Activated T-helper 1 cell treated with anti-CD3 and anti-CD28 coated beads, Interleukin-2, amount 50 U/mL, for 16 hours (primary cell): ENCODE measurements at regions not wholly inside any gene's neighbourhood (a gene's known extent, or its start where the extent isn't known, plus 50 kb on each side); places are given as distances from the start of the nearest gene placed in this dataset.
"Not testable (repeated sequence)": the region's sequence is repeated elsewhere in the genome, so short reads cannot be mapped to it uniquely, and the experiment has no call there.

Source experiments
- DNase-seq, 2 donors: peaks; one replicate each; pipeline ENCODE4 v3.0.0-alpha.2; 2020; ENCODE audit warnings: low read depth in 1 of 2, low spot score in 1 of 2

DNA sequence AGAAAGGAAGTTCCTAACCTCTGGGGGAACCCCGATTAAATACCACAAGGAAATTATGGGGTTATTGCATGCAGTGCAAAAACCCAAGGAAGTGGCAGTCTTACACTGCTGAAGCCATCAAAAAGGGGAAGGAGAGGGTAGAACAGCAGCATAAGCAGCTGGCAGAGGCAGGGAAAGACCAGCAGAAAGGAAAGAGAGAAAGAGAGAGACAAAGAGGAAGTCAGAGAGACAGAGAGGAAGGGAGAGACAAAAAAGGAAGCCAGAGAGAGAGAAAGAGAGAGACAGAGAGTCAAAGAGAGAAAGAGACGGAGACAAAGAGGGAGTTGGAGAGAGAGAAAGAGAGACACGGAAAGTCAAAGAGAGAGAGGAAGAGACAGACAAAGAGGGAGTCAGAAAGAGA lies 689.1 kb downstream of the TFAP2A start:
- not testable (repeated sequence) for DNase-seq

DNA sequence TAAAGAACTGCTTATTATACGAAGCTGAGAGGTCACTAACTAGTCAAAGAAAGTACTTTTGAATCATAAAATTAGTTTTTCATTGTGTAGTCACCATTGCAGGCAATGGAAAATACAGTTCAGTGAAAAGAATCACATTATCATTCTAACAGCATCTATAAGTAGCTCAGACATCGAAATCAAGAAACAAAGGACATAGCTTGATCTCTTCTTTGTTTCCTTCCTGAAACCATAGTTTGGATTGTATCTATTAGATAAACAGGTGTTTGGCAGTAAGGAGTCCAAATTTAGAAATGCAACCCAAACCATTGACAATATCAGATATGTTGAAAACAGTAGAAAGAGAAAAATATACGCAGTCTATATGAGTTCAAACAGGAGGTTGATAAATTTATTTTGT lies 697.3 kb downstream of the TFAP2A start:
- no peak for DNase-seq

DNA sequence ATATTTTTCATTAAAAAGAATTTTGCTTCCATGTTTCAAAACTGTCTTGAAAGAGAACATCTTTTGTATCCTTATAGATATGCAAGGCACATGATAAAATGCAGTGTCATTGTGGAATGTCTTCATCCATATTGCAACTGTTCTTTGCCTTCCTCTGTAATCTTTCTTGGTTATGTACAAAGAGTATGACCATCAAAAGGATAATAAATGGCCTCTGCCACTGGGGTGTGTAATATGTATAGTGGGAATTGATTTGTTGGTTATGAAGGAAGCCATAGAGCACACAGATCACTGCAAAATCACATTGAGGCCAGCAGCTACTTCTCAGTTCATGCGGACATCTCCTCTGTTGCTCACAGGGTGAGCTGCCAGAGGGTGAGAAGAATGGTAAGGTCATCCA lies 703.5 kb downstream of the TFAP2A start:
- DNase-seq, result no peak

DNA sequence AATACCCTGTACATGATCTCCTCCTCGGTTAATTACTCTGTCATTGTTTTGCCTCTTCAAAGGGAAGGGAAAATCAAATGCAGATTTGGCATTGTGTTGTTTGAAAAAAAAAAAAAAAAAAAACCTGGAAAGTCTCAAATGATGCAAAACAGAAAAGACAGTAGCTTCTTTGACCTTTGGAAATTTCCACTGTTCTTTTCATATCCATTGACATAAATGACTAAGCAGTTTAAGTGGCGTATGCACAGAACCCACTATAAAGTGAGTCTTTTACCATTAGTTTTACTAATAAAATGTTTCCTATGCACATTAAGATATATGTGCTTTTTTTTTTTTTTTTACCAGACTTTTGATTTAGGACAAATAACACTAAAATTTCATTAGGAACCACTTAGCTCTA lies 704.3 kb downstream of the TFAP2A start:
- DNase-seq, result no peak

DNA sequence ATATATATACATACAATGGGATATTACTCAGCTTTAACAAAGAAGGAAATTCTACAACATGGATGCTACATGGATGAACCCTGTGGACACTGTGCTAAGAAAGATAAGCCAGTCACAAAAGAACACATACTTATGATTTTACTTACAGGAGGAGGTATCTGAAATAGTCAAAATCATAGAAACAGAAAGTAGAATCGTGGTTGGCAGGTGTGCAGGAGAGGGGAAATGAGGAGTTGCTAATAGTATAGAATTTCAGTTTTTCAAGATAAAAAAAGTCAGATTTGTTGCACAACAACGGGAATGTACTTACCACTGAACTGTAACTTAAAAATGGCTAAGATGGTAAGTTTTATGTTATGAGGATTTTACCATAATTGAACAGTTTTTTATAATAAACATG lies 706.3 kb downstream of the TFAP2A start:
- no peak for DNase-seq

DNA sequence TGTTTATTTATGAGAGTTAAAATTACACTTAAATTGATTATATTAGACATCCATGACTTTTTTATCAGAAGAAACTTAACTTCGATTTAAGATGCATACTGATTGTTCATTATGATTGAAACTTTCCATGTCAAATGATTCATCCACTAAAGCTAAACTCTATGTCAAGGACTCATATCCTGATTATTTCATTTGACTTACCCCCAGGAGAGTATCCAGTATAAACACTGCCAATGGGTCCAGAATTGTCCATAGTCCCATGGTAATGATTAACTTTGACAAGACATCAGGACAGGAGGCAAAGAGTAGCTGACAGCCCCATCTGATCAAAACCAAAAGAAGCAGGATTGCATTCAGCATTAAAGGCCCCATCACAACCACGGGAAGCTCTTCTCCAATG lies 709.9 kb downstream of the TFAP2A start:
- no peak for DNase-seq

DNA sequence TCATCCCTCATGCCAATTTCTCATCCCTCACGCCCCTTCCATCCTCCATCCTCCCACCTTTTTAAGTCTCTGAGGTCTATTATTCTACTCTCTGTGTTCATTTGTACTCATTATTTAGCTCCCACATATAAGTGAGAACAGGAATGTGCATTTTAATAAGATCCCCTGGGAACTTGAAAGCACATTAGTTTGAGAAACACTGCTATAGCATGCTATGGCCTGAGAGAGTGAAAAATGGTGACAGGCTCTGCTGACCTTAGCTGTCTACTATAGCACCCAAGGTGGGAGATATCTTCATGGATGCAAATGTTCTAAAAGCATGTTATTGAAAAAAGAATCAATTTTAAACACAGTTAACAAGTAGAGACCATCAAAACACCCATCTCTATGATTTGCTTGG lies 712.0 kb downstream of the TFAP2A start:
- no peak for DNase-seq

DNA sequence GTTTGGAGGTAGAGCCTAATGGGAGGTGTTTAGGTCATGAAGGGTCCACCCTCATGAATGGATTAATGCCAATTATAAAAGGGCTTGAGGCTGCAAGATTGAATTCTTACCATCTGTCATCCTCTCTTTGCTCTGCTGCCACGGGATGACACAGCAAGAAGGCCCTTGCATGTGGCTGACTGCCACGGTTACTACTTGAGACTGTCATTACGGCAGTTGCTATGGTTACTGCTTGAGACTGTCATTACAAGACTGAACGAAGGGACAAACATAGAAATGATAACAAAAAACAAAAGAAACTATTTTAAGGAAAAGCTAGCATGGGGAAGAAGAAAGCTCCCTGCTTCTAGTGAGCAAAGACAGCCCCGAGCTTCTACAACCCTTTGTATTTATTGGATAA lies 715.0 kb downstream of the TFAP2A start:
- DNase-seq, result no peak

DNA sequence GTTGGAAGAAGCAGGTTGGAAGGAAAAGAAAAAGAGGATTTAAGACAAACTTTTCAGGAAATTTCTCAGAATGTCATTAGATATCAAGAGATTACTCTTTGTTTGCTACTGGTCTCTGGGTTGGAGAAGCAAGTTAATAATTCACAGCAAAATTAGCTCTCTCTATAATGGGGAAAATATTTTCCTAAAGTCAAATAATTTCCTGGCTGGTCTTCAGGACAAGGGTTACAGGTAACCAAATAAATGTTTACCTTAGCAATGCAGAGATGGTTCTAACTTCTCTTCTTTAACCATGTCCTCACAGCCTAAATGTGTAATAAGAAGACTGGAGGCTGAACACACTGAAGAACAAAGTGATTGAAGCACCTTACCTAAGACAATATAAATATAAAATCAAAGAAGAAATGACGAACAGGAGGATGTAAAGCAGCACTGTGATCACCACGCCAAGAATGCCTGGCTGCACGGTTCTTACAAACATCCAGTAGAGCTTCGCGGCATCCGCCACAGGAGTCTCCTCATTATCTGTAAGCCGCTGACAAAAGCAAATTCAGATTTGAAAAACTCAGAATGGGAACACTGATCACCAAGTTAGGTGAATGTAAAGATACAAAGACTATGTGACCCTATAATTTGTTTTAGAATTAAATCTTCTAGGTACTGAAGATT lies 717.5 kb downstream of the TFAP2A start:
- no peak for DNase-seq

DNA sequence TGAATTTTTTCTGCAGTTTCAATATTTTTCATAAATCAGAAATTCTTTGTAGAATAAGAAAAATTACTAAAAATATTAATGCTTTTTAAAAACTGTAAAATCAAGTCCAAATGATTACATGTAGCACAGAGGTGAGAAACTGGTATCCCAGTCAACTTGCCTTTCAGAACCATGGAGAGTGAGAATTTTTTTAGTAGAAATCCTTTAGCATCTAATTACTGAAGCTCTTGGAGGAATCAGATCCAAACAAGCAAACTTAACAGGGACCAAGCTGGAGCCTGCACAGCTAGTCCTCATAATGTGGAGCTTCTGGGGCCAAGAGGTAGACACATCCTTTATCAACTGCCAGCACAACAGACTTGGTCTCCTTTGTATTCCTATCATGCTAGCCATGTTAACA lies 724.5 kb downstream of the TFAP2A start:
- DNase-seq, result no peak

DNA sequence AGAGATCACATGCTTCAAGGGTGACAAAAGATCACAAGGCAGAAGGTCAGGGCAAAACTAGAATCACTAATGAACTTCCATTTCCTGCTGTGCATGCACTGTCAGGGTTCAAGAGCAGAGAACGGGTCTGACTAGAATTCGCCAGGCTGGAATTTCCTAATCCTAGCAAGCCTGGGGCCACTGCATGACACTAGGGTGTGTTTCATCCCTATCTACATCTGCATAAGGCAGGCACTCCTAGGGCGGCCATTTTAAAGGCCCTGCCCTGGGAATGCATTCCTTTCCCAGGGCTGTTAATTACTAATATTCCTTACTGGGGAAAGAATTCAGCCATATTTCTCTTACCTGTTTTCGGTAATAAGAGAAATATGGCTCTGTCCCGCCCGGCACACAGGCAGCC lies 734.1 kb downstream of the TFAP2A start:
- DNase-seq, result not testable (repeated sequence)

DNA sequence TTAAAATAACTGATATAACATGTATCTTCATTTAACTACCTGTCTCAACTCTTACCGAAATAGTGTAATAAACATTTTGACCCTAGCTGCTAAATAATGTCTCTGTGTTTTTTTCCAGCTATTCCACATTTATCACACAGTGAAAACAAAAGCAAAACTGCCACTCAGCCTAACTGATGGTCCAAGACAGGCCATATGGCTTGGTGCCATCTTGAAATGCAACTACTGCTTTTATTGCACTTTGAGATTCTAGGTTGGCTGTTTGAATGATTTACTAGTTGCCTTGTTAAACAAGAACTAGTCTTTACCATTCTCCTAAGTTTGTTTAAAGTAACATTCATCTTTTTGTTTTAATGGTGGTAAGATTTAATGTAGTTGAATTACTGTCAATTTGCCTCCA lies 739.8 kb downstream of the TFAP2A start:
- DNase-seq, result no peak

DNA sequence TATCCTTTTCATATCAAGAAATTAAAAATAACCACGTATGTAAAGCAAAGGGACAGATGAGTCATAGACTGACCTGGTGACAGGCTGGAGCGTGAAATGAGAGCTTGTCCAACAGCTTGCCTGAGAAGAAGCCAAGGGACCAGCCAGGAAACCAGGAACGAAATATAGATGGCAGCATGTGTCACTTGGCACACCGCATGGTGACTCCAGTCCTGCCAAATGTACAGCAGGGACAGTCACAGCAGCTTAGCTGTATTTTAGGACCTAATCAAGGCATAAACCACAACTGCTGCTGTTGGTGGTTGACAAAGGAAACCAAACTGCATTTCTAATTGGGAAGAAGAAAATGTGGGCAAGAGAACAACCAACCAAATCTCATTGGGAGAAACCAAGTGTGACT lies 755.0 kb downstream of the TFAP2A start:
- no peak for DNase-seq

DNA sequence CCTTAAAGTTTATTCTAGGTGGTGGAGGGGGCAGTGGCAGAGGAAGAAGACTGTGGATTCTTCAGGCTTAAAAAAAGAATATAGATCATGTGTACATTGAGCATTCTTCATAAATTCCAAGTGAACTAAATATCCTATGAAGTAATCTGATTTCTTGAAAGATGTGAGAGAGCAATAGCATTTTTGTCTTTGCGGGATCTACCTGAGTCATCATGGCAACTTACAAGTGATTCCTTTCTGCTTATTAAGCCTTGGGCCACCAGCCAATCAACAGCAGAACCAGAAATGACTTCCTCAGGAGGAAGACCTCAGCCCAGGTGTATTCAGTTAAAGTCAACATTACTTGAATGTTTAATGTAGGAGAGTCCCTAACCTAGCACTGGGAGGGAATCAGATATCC lies 756.9 kb downstream of the TFAP2A start:
- DNase-seq, result no peak

DNA sequence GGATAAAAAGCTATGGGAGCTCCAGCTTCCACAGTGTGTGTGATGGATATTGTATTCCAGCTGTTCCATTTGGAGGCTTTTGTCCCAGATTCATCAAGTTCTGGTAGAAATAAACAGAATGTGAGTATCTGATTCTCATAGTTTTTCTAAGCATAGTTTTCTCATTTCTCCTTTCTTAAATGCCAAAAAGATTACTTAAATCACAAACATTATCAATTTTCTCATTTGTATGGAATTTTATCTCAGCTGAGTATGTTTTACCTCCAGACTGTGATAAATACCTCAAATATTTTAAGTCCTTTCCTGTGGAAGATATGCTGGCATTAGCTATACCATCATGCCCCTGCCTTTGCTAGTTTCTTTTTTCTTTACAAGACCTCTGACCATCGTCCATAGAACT lies 767.3 kb downstream of the TFAP2A start:
- DNase-seq, result no peak

DNA sequence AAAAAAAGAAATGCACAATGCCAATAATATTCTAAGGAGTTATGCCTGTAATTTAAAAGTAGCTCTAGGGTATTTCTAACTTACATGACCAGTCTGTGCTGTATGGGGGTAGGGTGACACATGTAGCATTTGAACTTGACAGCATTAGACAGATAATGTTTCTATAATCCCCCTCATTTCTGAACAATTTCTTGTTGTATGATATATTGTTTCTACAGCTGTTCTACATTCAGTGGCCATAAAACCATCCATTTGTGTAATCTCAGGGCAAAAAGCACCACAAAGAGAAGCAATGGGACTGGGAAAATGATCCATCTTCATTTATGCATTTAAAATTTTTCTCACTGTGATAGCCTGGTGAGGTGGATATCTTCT lies 767.8 kb downstream of the TFAP2A start:
- no peak for DNase-seq

DNA sequence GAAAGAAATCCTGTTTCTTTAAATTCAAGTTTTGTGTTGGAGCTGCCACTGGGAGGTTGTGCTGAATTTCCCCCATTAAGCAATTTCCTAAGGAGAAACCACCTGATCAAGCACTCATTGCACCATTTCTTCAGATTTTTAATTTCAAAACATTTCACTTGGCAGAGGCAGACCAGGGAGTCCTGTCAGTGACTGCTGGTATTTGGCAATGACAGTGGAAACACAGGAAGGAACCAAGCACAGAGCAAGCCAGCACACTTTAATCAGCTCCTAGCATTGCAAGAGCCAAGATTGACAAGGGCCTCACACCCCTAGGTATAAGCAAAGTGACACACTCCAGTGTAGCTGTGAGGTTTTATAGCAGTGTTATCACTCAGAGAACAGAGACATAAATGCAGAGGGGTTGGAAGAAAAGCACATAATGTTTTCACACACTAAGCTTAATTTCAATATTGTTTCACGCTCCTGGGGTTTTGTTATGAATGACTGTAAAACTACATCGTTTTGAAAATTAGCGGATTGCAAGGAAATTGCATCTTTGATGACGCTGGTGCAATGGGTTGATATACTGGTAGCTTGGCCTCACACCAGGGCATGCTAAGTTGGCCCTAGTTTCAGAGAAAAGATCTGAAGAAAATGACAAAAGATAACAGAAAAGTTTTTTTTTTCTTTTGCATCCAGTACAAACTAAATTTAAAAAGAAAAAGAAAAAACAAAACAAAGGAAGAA lies 768.4 kb downstream of the TFAP2A start:
- no peak for DNase-seq

DNA sequence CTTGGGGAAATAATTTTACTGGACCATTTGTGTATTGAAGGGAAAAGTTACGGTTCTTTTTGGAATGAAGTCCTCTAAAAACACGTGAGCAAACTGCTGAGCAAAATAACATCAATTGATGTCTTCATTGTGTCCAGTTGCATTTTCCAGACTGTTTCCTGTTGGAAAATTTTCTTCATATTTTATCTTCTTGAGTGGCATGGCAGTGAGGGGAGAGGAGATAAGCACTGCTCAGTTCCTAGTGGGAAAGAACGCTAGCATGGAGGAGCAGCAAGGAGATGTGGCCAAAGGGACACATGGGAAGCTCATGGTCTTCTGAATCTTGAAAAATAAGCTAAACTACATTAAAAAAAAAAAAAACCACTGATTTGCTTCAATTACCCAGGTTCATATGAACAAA lies 776.0 kb downstream of the TFAP2A start:
- no peak for DNase-seq

DNA sequence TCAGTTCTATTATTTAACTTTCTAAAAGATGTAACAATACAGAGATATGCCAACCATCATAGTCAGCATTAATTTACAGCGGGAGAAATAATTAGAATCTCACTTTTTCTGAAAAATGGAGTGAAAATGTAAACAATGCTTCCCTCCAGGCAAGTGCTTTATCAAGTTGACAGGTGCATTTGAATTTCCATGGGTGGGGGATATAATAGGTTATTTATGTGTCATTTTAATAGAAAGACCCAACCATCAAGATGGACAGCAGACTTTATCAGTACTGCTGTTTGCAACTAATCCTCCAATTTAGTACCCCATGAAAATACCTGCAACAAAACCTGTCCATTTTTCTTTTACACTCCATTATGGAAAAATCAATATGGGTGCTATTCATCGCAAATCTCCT lies 780.1 kb downstream of the TFAP2A start:
- no peak for DNase-seq

DNA sequence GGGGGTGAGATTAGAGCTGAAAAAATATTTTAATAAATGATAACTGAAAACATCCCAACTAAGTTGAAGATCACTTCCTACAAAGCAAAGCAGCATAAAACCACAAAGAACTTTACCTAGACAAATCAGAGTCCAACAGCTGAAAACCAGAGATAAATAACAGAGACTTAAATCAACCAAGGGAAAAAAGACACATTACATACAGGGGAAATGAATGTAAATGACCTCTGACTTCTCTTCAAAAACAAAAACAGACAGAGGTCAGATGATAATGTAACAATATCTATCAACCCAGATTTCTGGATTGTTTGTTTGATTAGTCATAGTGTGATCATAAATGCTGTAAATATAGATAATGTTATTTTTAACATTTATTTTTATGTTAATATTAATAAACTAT lies 782.8 kb downstream of the TFAP2A start:
- DNase-seq, result no peak

DNA sequence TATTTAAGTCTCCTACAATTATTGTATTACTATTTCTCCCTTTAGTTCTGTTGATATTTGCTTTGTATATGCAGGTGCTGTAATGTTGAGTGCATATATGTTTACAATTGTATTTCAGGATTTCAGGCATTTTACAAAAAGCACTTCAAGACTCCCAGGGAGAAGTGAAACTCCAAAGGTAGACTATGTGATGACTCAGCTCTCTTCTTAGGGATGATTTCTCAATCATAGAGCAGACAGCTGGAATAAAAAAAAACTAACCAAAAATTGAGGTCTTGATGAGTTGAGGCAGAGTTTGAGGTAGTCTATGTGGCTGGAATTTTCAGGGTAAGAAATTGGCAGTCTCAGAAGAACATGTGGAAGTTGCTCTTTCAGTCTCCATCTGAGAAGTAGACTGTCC lies 786.1 kb downstream of the TFAP2A start:
- no peak for DNase-seq

DNA sequence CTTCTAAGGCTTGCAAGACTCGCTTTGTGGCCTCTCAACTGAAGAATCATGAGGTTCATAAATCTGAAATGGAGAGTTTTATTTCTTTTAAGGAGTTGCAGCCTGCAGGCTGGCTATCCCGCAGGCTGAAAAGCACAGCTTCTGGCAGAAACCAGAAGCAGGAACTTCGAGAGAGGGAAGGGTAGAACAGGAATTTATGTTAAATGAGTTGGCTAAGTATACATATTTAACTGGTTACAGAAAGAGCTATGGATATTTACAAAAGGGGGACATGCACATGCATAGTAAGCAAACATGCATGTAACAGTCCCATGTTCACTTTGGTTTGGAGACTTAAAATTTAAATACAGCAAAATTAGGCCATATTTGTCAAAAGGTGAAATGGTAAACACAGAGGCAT lies 787.0 kb downstream of the TFAP2A start:
- no peak for DNase-seq

DNA sequence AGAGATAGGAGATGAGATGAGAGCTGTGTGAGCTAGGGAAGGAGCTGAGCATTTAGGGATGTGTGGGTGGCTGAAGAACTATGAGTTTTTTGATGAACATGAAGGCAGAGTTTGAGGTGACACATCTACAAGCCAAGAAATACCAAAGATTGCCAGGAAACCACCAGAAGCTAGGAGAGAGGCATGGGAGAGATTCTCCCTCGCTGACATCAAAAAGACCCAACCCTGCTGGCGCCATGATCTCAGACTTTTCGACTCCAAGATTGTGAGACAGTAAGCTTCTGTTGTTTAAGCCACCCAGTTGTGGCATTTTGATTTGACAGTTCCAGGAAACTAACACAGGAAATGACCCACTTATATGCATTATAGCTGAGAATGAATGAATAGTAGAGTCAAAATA lies 790.9 kb downstream of the TFAP2A start:
- no peak for DNase-seq
